SH-SY5Y (cell line): ENCODE measurements at regions not wholly inside any gene's neighbourhood (a gene's known extent, or its start where the extent isn't known, plus 50 kb on each side); places are given as distances from the start of the nearest gene placed in this dataset.

Experiments
- GATA2 ChIP-seq: IDR thresholded peaks from 2 replicates; pipeline ENCODE4 v1.6.1; 2011; ENCODE audit warnings: mild to moderate bottlenecking, low read depth, low read length
- GATA3 ChIP-seq: IDR thresholded peaks from 2 replicates; pipeline ENCODE4 v1.6.1; 2011; ENCODE audit warnings: low read depth, mild to moderate bottlenecking, low read length, moderate library complexity

DNA sequence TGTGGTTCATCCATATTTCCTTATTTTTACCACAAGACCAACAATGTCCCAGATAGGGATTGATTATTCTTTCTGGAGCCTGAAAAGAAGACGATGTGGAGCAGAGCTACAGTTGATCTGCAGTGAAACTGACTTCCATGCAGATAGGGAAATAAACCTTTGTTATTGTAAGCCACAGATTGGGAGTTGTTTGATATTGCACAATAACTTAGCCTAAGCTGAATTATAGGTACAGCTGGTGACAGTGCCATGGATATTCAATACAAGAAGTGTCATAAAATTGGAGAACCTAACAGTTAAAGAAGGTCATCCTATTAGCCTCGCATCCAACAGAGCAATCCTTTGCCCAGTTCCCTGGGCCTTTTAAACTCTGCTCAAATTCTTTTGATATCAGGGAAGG lies 367.7 kb upstream of the PPP2R3A start:
- TF ChIP-seq GATA2, result no peak
- no peak for TF ChIP-seq GATA3

DNA sequence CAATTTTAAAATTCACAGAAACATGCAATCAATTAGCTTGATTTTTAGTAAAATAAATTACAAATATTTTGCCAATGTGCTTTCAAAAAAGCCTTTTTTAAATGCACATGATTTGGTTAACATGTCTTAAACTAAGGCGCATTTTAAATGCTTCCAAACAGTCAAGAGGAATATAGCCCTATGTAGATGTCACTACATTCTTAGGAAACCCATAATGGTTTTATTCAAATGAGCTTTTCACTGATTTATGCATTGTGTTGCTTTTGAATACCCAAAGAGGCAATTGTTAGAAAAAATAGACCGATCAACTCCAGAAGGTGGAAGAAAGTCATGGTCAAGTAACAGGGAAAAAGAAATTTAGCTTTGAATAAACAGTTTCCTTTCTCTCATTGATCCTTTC lies 366.9 kb upstream of the PPP2R3A start:
- no peak for TF ChIP-seq GATA2
- TF ChIP-seq GATA3, result no peak

GRCh38 chr3:135618123-135618522 lies 347.4 kb upstream of the PPP2R3A start:
- no peak for TF ChIP-seq GATA2
- no peak for TF ChIP-seq GATA3

DNA sequence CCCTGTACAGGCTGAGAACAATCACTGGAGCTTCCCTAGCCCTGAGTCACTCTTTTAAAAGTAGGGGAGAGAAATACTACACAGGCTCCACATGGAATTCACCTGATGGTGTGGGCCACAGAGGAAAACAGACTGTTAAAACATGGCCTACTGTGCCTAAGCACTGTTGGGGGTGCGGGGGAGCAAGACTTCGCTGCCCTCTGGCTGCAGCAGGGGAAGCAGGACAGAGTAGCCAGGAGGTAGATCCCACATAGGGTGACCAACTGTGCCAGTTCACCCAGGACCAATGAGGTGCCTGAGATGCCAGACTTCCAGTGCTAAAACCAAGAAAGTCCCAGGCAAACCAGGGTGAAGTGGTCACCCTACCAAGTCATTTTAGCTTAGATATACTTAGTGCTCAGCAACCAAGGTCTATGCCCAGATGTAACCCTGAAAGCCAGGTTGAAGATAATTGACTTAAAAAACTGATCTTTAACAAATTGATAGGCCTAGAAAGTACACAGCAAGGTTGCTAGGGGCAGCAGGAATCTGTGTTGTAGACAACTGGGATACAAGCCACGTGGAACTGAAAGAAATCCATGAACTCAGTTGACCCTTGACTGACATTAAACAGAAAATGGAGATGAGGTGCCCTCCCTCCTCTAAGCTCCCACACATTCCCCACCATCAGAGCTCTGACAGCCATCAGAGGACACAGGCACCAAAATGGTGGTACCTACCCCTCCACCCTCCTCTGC lies 344.2 kb upstream of the PPP2R3A start:
- TF ChIP-seq GATA2 (no peak), GATA3 (no peak)

DNA sequence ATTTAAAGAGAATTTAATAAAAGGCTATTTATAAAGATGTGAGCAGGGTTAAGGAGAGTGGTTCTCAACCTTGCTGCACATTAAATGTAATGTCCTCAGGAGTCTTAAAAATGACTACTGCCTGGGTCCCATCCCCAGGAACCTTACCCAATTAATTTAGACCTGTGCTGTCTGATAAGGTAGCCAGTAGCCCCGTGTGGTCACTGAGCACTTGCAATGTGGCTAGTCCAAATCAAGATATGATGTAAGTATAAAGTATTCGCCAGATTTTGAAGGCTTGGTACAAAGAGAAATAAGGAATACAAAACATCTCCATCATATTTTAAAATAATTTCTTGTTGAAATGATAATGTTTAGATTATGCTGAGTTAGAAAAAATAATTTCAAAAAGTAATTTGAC lies 343.3 kb upstream of the PPP2R3A start:
- no peak for TF ChIP-seq GATA3
- TF ChIP-seq GATA2, result no peak

DNA sequence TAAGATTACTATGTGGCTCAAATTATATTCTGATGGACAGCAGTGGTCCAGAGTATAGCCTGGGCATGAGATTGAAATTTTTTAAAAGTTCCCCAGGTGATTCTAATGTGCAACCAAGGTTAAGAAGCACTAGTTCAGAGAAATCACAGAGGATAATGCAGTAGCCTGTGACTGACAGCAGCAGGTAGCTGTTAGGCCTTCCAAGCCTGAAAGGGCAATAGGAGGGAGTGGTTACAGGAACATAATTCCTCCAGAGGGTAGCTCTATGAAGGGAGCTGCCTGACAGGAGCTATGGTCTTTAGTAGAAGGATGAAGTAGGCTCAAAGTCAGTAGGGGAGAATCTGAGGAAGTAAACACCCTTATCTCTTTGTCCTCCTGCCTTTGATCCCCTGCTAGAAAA lies 342.9 kb upstream of the PPP2R3A start:
- no peak for TF ChIP-seq GATA3
- no peak for TF ChIP-seq GATA2

DNA sequence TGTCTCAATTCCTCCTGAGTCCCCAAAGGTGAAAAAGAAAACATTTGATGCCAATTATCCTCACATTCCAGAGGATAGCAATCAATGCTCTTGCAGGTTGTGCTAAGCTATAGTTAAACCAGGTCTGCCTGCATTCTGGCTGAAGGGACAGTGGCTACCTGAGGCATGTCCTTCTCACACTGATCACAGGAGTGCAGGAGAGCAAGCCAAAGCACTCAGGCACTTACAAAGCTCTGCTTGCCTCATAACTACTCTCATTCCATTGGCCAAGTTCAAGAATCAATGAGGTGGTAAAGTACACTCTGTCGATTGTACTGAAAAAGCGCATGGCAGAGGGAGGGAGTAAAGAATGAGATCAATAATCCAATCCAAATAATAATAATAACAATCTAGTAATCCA lies 342.0 kb upstream of the PPP2R3A start:
- TF ChIP-seq GATA3, result no peak
- no peak for TF ChIP-seq GATA2

- TF ChIP-seq GATA2 (no peak), GATA3 (no peak)
Measured at GRCh38 chr3:135627057-135627456, 338.5 kb upstream of the PPP2R3A start.

DNA sequence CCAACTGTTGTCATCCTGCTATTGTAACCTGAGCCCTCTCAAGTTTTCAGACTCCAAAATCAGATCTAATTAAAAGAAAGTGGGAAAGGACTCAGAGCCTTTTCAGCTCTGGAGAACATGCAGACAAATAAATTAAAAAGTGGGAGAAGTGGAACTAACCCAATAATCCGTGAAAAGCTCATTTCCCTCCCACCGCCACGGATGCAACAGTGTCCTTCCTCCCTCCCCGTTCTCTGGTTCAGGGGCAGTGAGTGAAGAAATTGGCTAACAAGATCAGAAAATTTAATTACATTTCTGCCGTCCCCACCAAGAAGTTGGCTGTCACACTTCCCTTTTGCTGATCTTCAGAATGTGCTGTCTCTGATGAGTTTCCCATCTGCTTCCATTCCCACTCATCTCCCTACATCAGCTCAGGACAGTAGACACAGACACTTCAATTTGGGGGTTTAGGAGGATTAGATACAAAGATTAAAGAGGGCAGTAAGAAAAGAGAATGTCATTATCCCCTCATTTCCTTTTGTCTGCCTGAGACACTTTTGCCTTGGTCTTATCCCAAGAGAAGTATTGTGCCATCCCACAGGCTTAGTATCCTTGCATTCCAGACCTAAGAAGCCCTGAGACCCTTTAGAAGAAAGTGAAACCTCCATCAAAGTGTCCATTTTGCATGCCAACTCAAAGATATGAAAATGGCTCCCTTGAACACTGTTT lies 335.7 kb upstream of the PPP2R3A start:
- TF ChIP-seq GATA2, result no peak
- no peak for TF ChIP-seq GATA3

- no peak for TF ChIP-seq GATA3
- TF ChIP-seq GATA2, result no peak
Measured at GRCh38 chr3:135632556-135633065, 332.9 kb upstream of the PPP2R3A start.

- TF ChIP-seq GATA3 (no peak), GATA2 (no peak)
Measured at GRCh38 chr3:135633078-135633477, 332.4 kb upstream of the PPP2R3A start.

DNA sequence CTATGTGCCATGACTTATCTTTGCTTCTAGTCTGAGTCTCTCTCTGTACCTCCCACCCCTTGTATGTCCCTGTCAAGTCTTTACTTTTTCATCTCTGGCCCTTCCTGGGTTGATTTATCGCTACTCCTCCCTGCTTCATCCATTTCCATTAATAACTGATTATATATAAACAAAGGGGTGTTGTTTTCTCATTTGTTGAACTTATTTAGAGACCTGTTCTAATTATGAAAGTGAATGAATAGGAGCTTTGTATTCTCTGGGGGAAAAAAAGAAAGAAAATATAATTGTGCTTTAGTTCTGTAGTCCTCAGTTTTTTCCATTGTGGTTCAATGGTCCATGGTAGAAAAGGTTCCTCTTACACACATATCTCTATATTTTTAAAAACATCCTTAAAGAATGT lies 328.9 kb upstream of the PPP2R3A start:
- TF ChIP-seq GATA2 (no peak), GATA3 (no peak)

- TF ChIP-seq GATA3, result no peak
- no peak for TF ChIP-seq GATA2
Measured at GRCh38 chr3:135637013-135637412, 328.5 kb upstream of the PPP2R3A start.

- no peak for TF ChIP-seq GATA2
- no peak for TF ChIP-seq GATA3
Measured at GRCh38 chr3:135641761-135642160, 323.8 kb upstream of the PPP2R3A start.

GRCh38 chr3:135645541-135645940 lies 320.0 kb upstream of the PPP2R3A start:
- TF ChIP-seq GATA3, result no peak
- TF ChIP-seq GATA2, result no peak
